Mesothelial cell of epicardium (in vitro differentiated cells): ENCODE measurements at regions not wholly inside any gene's neighbourhood (a gene's known extent, or its start where the extent isn't known, plus 50 kb on each side); places are given as distances from the start of the nearest gene placed in this dataset.

Experiments used
- DNase-seq, 2 experiments: peaks; one replicate each; pipeline ENCODE4 v3.0.0; 2021; ENCODE audit warnings: low spot score in 2 of 2; ENCODE audit not compliant: unreplicated experiment in 2 of 2
- H3K27ac Mint-ChIP-seq: 2 replicates; pipeline ENCODE4 v1.8.0; 2021; ENCODE audit warnings: mixed read lengths
- H3K27me3 Mint-ChIP-seq: 2 replicates; pipeline ENCODE4 v1.8.0; 2021; ENCODE audit warnings: low read depth, mixed read lengths
- H3K36me3 Mint-ChIP-seq: 2 replicates; pipeline ENCODE4 v1.8.0; 2021; ENCODE audit warnings: mixed read lengths
- H3K4me1 Mint-ChIP-seq: 2 replicates; pipeline ENCODE4 v1.8.0; 2021; ENCODE audit warnings: mixed read lengths
- H3K4me3 Mint-ChIP-seq: 2 replicates; pipeline ENCODE4 v1.8.0; 2021; ENCODE audit warnings: mild to moderate bottlenecking, moderate library complexity, mixed read lengths
- H3K9me3 Mint-ChIP-seq: 2 replicates; pipeline ENCODE4 v1.8.0; 2021; ENCODE audit warnings: mixed read lengths
- CTCF ChIP-seq: fragments of 200-600 bp; sonication (generic); IDR thresholded peaks from one replicate; pipeline ENCODE4 v1.5.0; 2021; ENCODE audit warnings: antibody characterized with exemption; ENCODE audit not compliant: unreplicated experiment

- H3K9me3 Mint-ChIP-seq, result no peaks in the 10 kb centered on the region
Measured at GRCh38 chr11:92413757-92414513, 189.3 kb downstream of the FAT3 start.

GRCh38 chr11:92416971-92417725 lies 192.5 kb downstream of the FAT3 start:
- Mint-ChIP-seq H3K36me3 (no peaks in the 10 kb centered on the region), H3K4me1 (peaks cover 18% of the 10 kb centered on the region), H3K27ac (no peak overlapping the region), H3K9me3 (no peaks in the 10 kb centered on the region), H3K4me3 (no peak overlapping the region), H3K27me3 (no peaks in the 10 kb centered on the region)
- no peak for TF ChIP-seq CTCF
- no peak for DNase-seq

More at GRCh38 chr11:92413757-92414513, 189.3 kb downstream of the FAT3 start:
- no peaks in the 10 kb centered on the region for H3K27me3 Mint-ChIP-seq
- H3K4me3 Mint-ChIP-seq, result no peak overlapping the region
- TF ChIP-seq CTCF, result no peak
- H3K27ac Mint-ChIP-seq, result no peak overlapping the region
- peaks cover 26% of the 10 kb centered on the region for H3K4me1 Mint-ChIP-seq
- H3K36me3 Mint-ChIP-seq, result no peaks in the 10 kb centered on the region
- no peak for DNase-seq

- H3K4me1 Mint-ChIP-seq, result peaks cover 15% of the 10 kb centered on the region
- no peak overlapping the region for H3K27ac Mint-ChIP-seq
- peaks cover 29% of the 10 kb centered on the region for H3K9me3 Mint-ChIP-seq
- no peaks in the 10 kb centered on the region for H3K27me3 Mint-ChIP-seq
- H3K4me3 Mint-ChIP-seq, result no peak overlapping the region
- no peak for TF ChIP-seq CTCF
- peaks cover 14% of the 10 kb centered on the region for H3K36me3 Mint-ChIP-seq
- no peak for DNase-seq
Measured at GRCh38 chr11:92423115-92424034, 198.8 kb downstream of the FAT3 start.

GRCh38 chr11:92424281-92424680 lies 199.7 kb downstream of the FAT3 start:
- Mint-ChIP-seq H3K36me3 (peaks cover 21% of the 10 kb centered on the region), H3K4me3 (no peak overlapping the region), H3K9me3 (peaks cover 38% of the 10 kb centered on the region), H3K4me1 (peaks cover 12% of the 10 kb centered on the region), H3K27me3 (no peaks in the 10 kb centered on the region), H3K27ac (no peak overlapping the region)
- TF ChIP-seq CTCF, result no peak
- DNase-seq, result no peak

- no peak for DNase-seq
- Mint-ChIP-seq H3K27me3 (no peaks in the 10 kb centered on the region), H3K9me3 (peaks cover 46% of the 10 kb centered on the region), H3K4me3 (no peak overlapping the region), H3K36me3 (peaks cover 27% of the 10 kb centered on the region), H3K27ac (no peak overlapping the region), H3K4me1 (peaks cover 11% of the 10 kb centered on the region)
- no peak for TF ChIP-seq CTCF
Measured at GRCh38 chr11:92425127-92425526, 200.5 kb downstream of the FAT3 start.
